Hypothalamus (tissue), 51 donors: ENCODE measurements at regions not wholly inside any gene's neighbourhood (a gene's known extent, or its start where the extent isn't known, plus 50 kb on each side); places are given as distances from the start of the nearest gene placed in this dataset.

Experiments used
- DNase-seq, 51 donors: peaks; one replicate each; lab custom pipeline; 2025; lab: John Stamatoyannopoulos, UW

- DNase-seq: peak in 1 of 51 donors; percentile 3
Observed at GRCh38 chr7:86949779-86950260, 109.6 kb downstream of the ELAPOR2 start.

GRCh38 chr7:86949052-86949778 is 110.2 kb downstream of the ELAPOR2 start:
- peak in 1 of 51 donors; percentile 3 for DNase-seq

DNA sequence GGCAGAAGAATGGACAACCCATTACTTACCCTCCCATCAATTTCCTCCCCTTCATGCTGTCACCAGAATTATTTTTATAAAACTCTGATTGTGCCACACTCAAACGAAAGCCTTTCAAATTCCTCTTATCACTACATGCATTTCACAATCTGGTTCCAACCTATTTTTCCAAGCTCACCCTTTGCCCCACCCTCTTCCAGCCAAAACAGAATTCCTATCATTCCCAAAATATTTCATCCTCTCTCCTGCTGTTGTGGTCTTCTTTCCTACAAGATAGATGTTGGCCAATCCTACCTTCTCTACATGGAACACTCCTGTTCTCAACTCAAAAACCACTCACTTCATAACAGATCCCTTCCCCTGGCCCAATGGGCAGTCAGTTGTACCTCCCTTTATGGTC is 111.5 kb downstream of the ELAPOR2 start:
- DNase-seq: no peak

- DNase-seq: no peak
Observed at GRCh38 chr7:86943447-86943846, 116.0 kb downstream of the ELAPOR2 start.

DNA sequence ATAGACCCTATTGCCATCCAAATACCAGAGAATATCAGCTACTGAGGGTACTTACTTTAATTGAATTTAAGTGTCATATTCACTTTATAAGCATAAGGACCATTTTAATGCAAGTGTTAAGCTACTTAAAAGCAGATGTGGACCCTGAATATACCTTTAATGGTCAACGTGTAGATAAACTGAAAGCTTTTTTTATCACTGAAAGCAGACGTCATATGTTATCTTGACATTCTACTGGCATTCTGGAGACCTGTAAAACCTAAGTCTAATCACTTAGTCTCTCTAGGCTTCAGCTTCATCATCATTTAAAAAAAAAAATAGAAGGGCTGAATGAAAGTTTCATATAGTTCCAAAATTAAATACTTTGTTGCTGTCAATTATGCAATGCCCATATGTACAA is 116.5 kb downstream of the ELAPOR2 start:
- no peak for DNase-seq

DNA sequence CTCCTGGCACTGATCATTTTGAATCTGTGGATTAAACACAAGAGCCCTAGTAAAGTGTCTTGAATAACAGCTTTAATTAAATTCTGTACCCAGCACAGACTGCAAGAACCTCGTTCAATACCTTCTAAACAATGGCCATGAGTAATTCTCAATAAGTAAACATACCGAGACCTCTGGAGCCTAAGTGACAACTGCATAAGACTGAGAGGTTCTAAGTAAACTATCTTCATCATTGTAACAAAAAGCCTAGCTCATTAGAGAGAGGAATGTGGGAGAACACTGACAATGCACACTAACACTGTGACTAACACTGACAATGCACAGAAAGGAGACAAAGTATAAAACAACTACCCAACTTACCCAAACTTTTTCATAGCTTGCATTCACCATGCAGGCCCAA is 117.4 kb downstream of the ELAPOR2 start:
- DNase-seq: peak in 2 of 51 donors; percentile 17 to 46

- DNase-seq: peak in 7 of 51 donors; percentile 6 to 64 (median 9)
Observed at GRCh38 chr7:86939197-86939814, 120.1 kb downstream of the ELAPOR2 start.

- no peak for DNase-seq
Observed at GRCh38 chr7:86937363-86937878, 122.0 kb downstream of the ELAPOR2 start.

- no peak for DNase-seq
Observed at GRCh38 chr7:86933295-86933845, 126.1 kb downstream of the ELAPOR2 start.

GRCh38 chr7:86932038-86932512 is 127.4 kb downstream of the ELAPOR2 start:
- peak in 2 of 51 donors; percentile 8 to 45 for DNase-seq

GRCh38 chr7:86931439-86931838 is 128.0 kb downstream of the ELAPOR2 start:
- DNase-seq: no peak

DNA sequence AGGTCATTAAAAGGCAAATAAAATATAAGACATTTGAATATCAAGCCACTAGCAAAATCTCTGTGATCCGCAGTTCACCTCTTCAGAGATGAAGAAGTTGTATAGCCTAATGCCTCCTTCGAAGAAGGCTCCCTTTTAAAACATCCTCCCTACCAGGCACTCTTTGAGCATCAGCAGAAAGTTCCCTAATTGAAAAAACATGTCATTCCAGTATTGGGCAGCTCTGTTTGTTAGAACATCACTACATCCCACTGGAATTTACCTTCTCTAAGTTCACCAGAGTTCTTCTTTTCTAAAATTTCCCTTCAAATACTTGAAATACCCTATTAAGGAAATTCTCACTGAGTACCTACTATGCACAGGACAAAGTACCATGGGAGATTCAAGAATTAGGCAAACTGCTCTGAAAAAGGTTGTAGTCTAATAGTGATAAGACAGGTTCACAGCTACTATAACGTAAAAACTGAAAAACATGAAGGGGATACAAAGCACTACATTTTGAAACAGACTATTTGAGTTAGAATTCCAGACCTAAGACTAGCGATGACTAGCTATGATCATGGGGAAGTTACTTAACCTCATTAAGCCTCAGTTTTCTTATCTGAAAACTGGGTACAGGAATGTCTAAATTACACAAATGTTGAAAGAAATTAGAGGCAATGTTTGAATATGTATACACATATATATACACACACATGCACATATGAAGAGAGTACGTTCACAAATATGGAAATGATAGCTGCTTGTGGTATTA is 128.7 kb downstream of the ELAPOR2 start:
- DNase-seq: no peak

DNA sequence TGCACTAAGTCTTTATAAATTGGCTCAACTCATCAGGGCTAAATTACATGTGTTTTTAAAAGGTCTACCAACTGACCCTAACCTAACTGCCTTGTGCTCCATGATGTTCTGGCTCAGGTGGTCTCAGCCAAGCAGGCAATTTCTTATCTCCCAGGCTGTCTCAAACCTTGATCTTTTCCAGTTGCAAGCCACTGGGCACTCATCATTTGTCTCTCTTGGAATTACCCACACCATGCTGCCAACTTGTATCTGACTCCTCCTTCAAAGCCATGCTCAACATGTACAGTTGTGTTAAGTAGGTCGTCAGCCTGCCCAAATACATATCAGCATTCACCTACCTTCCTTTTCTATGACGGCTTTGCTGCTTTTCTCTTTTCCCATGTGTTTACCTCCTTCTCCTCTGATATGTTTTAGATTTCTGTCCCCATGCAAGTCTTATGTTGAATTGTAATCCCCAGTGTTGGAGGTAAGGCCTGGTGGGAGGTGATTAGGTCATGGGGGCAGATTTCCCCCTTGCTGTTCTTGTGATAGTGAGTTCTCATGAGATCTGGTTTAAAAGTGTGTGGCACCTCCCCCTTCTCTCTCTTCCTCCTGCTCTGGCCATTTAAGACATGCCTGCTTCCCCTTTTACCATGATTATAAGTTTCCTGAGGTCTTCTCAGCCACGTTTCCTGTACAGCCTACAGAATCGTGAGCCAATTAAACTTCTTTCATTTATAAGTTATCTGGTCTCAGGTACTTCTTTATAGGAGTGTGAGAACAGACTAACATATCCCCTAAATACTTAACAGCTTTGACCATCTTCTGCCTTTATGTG is 130.0 kb downstream of the ELAPOR2 start:
- DNase-seq: no peak

DNA sequence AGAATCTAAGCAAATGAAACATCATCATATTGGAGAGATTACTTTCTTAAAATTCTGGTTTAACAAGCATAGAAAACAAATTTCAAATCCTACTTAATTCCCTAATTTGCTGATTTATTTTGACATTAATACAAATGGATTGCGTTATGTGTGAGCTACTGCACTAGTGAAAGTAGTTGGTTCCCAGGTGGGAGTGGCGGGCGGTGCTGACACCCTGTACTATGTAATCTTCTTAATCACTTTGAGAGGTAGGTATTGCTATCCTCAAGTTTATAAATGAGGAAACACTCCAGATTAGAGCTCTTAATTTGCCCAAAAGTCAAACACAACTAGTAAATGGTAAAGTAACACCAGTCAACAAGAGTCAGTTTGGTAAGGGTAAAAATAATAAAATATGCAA is 131.1 kb downstream of the ELAPOR2 start:
- DNase-seq: no peak

- peak in 10 of 51 donors; percentile 4 to 61 (median 22) for DNase-seq
Observed at GRCh38 chr7:86926732-86927131, 132.7 kb downstream of the ELAPOR2 start.

- DNase-seq: no peak
Observed at GRCh38 chr7:86925221-86925620, 134.2 kb downstream of the ELAPOR2 start.

- DNase-seq: no peak
Observed at GRCh38 chr7:86923527-86923926, 135.9 kb downstream of the ELAPOR2 start.

DNA sequence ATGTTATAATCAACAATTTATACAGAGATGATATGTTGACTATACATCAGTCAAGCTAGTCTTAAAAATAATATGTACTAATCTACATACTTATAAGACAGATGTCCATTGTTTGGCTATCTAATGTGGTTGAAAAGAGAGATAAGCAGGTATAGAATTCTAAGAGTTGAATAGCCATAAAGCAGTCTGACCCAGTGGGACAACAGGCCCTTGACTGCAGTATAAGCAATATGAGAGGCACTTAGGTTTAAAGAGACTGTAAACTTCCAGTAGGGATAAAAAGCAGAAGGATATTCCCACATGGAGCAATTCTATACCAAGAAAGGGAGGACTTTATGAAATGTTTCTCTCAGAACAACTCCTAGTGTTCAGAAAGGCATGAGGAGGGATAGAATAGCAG is 139.3 kb downstream of the ELAPOR2 start:
- no peak for DNase-seq

DNA sequence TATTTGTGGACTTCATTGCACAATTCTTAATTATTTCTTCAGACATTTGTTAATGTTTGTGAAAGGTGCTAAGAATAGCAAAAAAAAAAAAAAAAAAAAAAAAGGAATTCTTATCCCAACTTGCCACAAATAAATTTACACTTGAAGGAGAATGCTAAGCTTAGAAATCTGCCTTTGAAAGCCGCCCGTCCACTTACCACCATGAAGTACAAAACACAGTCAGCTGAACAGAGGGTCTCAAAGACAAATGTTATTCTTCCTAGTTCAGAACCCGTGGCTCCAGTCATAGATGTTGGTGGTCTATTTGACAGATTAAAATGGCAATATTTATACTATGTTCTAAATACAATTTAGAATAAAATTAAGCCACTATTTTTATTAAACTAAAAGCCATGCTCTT is 141.2 kb downstream of the ELAPOR2 start:
- DNase-seq: no peak

DNA sequence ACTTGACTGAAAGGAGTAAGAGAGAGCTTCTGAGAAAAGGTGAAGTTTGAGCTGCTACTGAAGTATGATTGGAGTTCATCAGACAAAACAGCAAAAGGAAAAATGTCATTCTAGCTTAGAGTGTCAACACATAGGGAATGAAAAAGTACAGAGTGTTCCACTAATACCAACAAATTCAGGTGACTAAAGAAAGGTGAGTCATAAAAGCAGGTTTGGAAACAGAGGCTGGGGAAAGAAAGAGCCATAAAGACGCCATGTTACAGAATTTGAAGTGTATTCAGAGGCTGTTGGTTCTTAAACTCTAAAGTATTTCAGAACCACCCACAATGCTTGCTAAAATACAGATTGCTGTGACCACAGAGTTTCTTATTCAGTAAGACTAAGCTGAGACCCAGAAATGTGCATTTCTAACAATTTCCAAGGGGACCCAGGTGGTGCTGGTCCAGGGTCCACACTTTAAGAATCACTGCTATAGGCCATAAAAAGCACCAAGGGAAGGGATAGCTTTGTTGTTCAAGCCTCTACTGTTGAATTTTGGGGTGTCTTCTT is 143.1 kb downstream of the ELAPOR2 start:
- DNase-seq: no peak
